KMS-11 (cell line): ENCODE measurements at regions not wholly inside any gene's neighbourhood (a gene's known extent, or its start where the extent isn't known, plus 50 kb on each side); places are given as distances from the start of the nearest gene placed in this dataset.

Source experiments
- H2AFZ ChIP-seq: fragments of 200-600 bp; sonication (generic); 2 replicates; pipeline ENCODE4 v1.6.1; 2016; ENCODE audit warnings: antibody characterized with exemption, mixed run types, low read depth
- H3K27ac ChIP-seq: fragments of 200-600 bp; sonication (generic); 2 replicates; pipeline ENCODE4 v1.6.1; 2016; ENCODE audit warnings: mild to moderate bottlenecking, mixed run types
- H3K27me3 ChIP-seq: fragments of 200-600 bp; sonication (generic); 2 replicates; pipeline ENCODE4 v1.6.1; 2017; ENCODE audit warnings: mild to moderate bottlenecking, low read depth, mixed run types, moderate library complexity; ENCODE audit not compliant: insufficient read depth
- H3K36me3 ChIP-seq: fragments of 200-600 bp; sonication (generic); 2 replicates; pipeline ENCODE4 v1.6.1; 2017; ENCODE audit warnings: mild to moderate bottlenecking, mixed run types; ENCODE audit not compliant: insufficient read depth
- H3K4me1 ChIP-seq: fragments of 200-600 bp; sonication (generic); 2 replicates; pipeline ENCODE4 v1.6.1; 2016; ENCODE audit warnings: mild to moderate bottlenecking, low read depth, mixed run types; ENCODE audit not compliant: poor library complexity, severe bottlenecking
- H3K4me2 ChIP-seq: fragments of 200-600 bp; sonication (generic); 2 replicates; pipeline ENCODE4 v1.7.0; 2016; ENCODE audit warnings: mild to moderate bottlenecking, mixed run types
- H3K4me3 ChIP-seq: fragments of 200-600 bp; sonication (generic); IDR thresholded peaks from 2 replicates; pipeline ENCODE4 v1.6.1; 2017; ENCODE audit warnings: low read depth, low read length, mixed read lengths; ENCODE audit not compliant: insufficient read depth
- H3K79me2 ChIP-seq: fragments of 200-600 bp; sonication (generic); 2 replicates; pipeline ENCODE4 v1.6.1; 2016; ENCODE audit warnings: low read depth, mixed run types; ENCODE audit not compliant: insufficient read depth
- H3K9ac ChIP-seq: fragments of 200-600 bp; sonication (generic); 2 replicates; pipeline ENCODE4 v1.6.1; 2016; ENCODE audit warnings: mild to moderate bottlenecking, mixed run types
- H4K20me1 ChIP-seq: fragments of 200-600 bp; sonication (generic); 2 replicates; pipeline ENCODE4 v1.6.1; 2016; ENCODE audit warnings: mild to moderate bottlenecking, mixed run types; ENCODE audit not compliant: insufficient read depth
- TF ChIP-seq, protein P1 (sequence below): fragments of 200-600 bp; sonication (generic); conservative IDR thresholded peaks from 2 replicates; pipeline ENCODE4 v1.6.1; 2017; ENCODE audit warnings: low read depth, mild to moderate bottlenecking, antibody characterized with exemption, low read length, moderate library complexity, mixed read lengths

DNA sequence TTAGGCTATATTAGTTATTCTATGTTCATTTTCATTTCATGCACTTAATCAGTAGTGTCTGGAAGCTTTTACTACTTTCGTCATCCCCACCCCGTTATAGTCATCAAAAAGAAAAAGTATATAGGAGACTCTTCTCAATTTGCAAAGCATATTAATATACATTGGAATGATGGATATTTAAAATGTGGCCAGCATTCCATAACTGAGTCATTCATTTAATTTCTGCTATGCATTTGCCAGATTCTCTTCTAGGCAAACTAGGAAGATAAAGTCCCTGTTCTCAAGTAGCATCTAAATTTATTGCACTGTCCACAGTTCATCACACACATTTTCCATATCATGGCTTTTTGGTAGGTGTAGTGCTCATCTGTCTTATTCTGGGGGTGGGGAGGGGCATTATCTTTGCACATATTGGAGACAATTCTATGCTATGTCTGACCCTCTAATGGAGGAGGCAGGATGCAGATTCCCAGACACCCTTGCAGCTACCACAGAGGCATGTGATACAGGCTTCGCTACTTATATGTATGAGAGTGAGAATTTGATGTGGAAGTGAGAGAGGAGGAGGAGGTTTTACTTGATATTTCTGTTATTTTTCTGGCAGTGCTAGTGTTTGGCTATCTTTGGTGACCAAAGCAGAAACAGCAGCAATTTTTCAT, 125.8 kb downstream of the CTH start:
- no peak overlapping the region for H2AFZ ChIP-seq
- no peaks in the 10 kb centered on the region for H3K27me3 ChIP-seq
- no peaks in the 10 kb centered on the region for H3K79me2 ChIP-seq
- no peak overlapping the region for H3K4me2 ChIP-seq
- no peaks in the 10 kb centered on the region for H3K4me1 ChIP-seq
- no peaks in the 10 kb centered on the region for H3K36me3 ChIP-seq
- no peak overlapping the region for H3K9ac ChIP-seq
- H3K27ac ChIP-seq, result no peak overlapping the region
- no peaks in the 10 kb centered on the region for H4K20me1 ChIP-seq
- no peak overlapping the region for H3K4me3 ChIP-seq
- TF ChIP-seq, protein P1, sequence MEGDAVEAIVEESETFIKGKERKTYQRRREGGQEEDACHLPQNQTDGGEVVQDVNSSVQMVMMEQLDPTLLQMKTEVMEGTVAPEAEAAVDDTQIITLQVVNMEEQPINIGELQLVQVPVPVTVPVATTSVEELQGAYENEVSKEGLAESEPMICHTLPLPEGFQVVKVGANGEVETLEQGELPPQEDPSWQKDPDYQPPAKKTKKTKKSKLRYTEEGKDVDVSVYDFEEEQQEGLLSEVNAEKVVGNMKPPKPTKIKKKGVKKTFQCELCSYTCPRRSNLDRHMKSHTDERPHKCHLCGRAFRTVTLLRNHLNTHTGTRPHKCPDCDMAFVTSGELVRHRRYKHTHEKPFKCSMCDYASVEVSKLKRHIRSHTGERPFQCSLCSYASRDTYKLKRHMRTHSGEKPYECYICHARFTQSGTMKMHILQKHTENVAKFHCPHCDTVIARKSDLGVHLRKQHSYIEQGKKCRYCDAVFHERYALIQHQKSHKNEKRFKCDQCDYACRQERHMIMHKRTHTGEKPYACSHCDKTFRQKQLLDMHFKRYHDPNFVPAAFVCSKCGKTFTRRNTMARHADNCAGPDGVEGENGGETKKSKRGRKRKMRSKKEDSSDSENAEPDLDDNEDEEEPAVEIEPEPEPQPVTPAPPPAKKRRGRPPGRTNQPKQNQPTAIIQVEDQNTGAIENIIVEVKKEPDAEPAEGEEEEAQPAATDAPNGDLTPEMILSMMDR, result no peak

DNA sequence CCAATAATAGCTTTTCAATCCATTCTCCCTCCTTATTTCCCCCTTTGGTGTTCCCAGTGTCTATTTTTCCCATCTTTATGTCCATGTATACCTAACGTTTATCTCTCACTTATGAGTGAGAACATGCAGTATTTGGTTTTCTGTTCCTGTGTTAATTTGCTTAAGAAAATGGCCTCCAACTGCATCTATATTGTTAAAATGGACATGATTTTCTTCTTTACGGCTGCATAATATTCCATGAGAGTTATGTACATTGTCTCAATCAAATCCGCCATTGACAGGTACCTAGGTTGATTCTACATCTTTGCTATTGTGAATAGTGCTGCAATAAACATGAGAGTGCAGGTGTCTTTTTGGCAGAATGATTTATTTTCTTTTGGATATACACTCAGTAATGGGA, 126.7 kb downstream of the CTH start:
- Histone ChIP-seq H3K36me3 (no peaks in the 10 kb centered on the region), H3K27me3 (no peaks in the 10 kb centered on the region), H3K9ac (no peak overlapping the region), H3K4me1 (no peaks in the 10 kb centered on the region), H3K4me3 (no peak overlapping the region), H3K27ac (no peak overlapping the region), H2AFZ (no peak overlapping the region), H4K20me1 (no peaks in the 10 kb centered on the region), H3K79me2 (no peaks in the 10 kb centered on the region), H3K4me2 (no peak overlapping the region)
- TF ChIP-seq, protein P1, result no peak

DNA sequence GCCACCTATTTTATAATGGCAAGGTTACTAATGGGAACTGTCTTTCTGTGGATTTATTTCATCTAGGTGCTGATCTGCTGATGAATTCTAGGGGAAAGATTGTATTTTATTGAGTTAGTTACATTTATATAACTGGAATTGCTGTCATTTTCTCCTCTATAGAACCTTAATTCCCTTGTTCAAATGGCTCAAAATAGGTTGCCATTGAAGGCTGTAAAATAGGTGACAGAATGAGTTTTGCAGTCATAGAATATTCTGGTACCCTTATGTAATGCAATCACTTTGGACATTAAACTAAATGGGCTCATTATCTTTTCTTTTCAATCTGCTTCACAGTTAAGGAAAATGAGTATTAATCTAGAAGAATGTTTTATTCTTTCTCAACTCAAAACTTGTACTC, 131.0 kb downstream of the CTH start:
- H3K79me2 ChIP-seq, result no peaks in the 10 kb centered on the region
- no peak overlapping the region for H3K27ac ChIP-seq
- H3K4me2 ChIP-seq, result no peak overlapping the region
- no peak overlapping the region for H3K4me3 ChIP-seq
- H3K9ac ChIP-seq, result no peak overlapping the region
- TF ChIP-seq, protein P1, result no peak
- no peaks in the 10 kb centered on the region for H3K4me1 ChIP-seq
- H3K27me3 ChIP-seq, result no peaks in the 10 kb centered on the region
- H2AFZ ChIP-seq, result no peak overlapping the region
- no peaks in the 10 kb centered on the region for H4K20me1 ChIP-seq
- H3K36me3 ChIP-seq, result no peaks in the 10 kb centered on the region

DNA sequence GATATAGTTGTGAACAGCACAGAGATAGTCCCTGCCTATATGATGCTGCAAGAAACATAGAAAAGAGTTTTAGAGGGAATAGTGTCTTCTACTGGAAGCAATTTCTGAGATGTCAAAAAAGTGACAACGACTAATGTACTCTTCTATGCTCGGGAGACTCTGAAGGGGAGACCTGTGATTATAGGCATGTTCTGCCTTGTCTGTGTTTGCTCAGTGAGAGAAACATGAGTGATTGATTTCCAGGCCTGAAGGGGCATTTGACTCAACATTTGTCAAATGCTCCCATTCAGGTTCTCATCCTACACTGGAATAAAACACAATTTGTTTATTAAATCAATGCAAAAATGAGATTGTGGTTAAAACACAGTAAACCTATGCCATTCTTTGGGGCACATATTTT, 131.8 kb downstream of the CTH start:
- no peaks in the 10 kb centered on the region for H3K36me3 ChIP-seq
- H3K27me3 ChIP-seq, result no peaks in the 10 kb centered on the region
- H3K79me2 ChIP-seq, result no peaks in the 10 kb centered on the region
- H3K4me3 ChIP-seq, result no peak overlapping the region
- H3K4me2 ChIP-seq, result no peak overlapping the region
- no peaks in the 10 kb centered on the region for H3K4me1 ChIP-seq
- TF ChIP-seq, protein P1, result no peak
- no peaks in the 10 kb centered on the region for H4K20me1 ChIP-seq
- H3K9ac ChIP-seq, result no peak overlapping the region
- H3K27ac ChIP-seq, result no peak overlapping the region
- H2AFZ ChIP-seq, result no peak overlapping the region
